GM08714 (cell line): ENCODE measurements at regions not wholly inside any gene's neighbourhood (a gene's known extent, or its start where the extent isn't known, plus 50 kb on each side); places are given as distances from the start of the nearest gene placed in this dataset.
"Not testable (repeated sequence)": the region's sequence is repeated elsewhere in the genome, so short reads cannot be mapped to it uniquely, and the experiment has no call there.

ENCODE experiments used
- H3K4me3 ChIP-seq: fragments of 200-500 bp; sonication (Bioruptor generic); 2 replicates; pipeline ENCODE4 v1.5.1; 2014; ENCODE audit warnings: mild to moderate bottlenecking, low read length, inconsistent platforms
- ZNF274 ChIP-seq: IDR thresholded peaks from 2 replicates; pipeline ENCODE4 v1.6.1; 2012; ENCODE audit warnings: mild to moderate bottlenecking, low read depth, low read length

- H3K4me3 ChIP-seq = no peak overlapping the region
- TF ChIP-seq ZNF274 = no peak
These were observed 1070.1 kb downstream of the BRD1 start for GRCh38 chr22:48757581-48757980.

GRCh38 chr22:48757135-48757534, 1070.5 kb downstream of the BRD1 start:
- not testable (repeated sequence) for H3K4me3 ChIP-seq

GRCh38 chr22:48756146-48757111, 1071.2 kb downstream of the BRD1 start:
- H3K4me3 ChIP-seq = no peak overlapping the region
- TF ChIP-seq ZNF274 = no peak

GRCh38 chr22:48755059-48755949, 1072.4 kb downstream of the BRD1 start:
- no peak for TF ChIP-seq ZNF274

GRCh38 chr22:48754611-48755058, 1073.0 kb downstream of the BRD1 start:
- no peak for TF ChIP-seq ZNF274
- no peak overlapping the region for H3K4me3 ChIP-seq

More at GRCh38 chr22:48755059-48755949, 1072.4 kb downstream of the BRD1 start:
- no peak overlapping the region for H3K4me3 ChIP-seq

- TF ChIP-seq ZNF274 = no peak
- H3K4me3 ChIP-seq = no peak overlapping the region
These were observed 1073.7 kb downstream of the BRD1 start for GRCh38 chr22:48753752-48754517.

- no peak overlapping the region for H3K4me3 ChIP-seq
- no peak for TF ChIP-seq ZNF274
These were observed 1074.3 kb downstream of the BRD1 start for GRCh38 chr22:48753381-48753730.

- TF ChIP-seq ZNF274 = no peak
- no peak overlapping the region for H3K4me3 ChIP-seq
These were observed 1075.0 kb downstream of the BRD1 start for GRCh38 chr22:48752451-48753380.

- no peak overlapping the region for H3K4me3 ChIP-seq
- TF ChIP-seq ZNF274 = no peak
These were observed 1075.9 kb downstream of the BRD1 start for GRCh38 chr22:48751539-48752437.

GRCh38 chr22:48750826-48751440, 1076.7 kb downstream of the BRD1 start:
- no peak for TF ChIP-seq ZNF274
- no peak overlapping the region for H3K4me3 ChIP-seq

- no peak overlapping the region for H3K4me3 ChIP-seq
- no peak for TF ChIP-seq ZNF274
These were observed 1077.4 kb downstream of the BRD1 start for GRCh38 chr22:48750282-48750681.
